ENCODE measurements at regions not wholly inside any gene's neighbourhood (a gene's known extent, or its start where the extent isn't known, plus 50 kb on each side); places are given as distances from the start of the nearest gene placed in this dataset.

- DNase-seq, result no peak
Measured at GRCh38 chrX:51798701-51799100, 55.5 kb downstream of the GSPT2 start.

- DNase-seq, result peak; percentile 7
Measured at GRCh38 chrX:51802917-51803688, 59.9 kb downstream of the GSPT2 start.

GRCh38 chrX:51803833-51804232, 60.6 kb downstream of the GSPT2 start:
- DNase-seq, result no peak

GRCh38 chrX:51804741-51805140, 61.5 kb downstream of the GSPT2 start:
- DNase-seq, result no peak

GRCh38 chrX:51813886-51814460, 70.7 kb downstream of the GSPT2 start:
- DNase-seq, result no peak

- no peak for DNase-seq
Measured at GRCh38 chrX:51824061-51824460, 69.4 kb upstream of the MAGED1 start.

GRCh38 chrX:51825436-51825835, 68.0 kb upstream of the MAGED1 start:
- DNase-seq, result no peak

GRCh38 chrX:51834076-51834475, 59.3 kb upstream of the MAGED1 start:
- no peak for DNase-seq

GRCh38 chrX:51836823-51837222, 56.6 kb upstream of the MAGED1 start:
- no peak for DNase-seq

GRCh38 chrX:51837451-51837850, 56.0 kb upstream of the MAGED1 start:
- no peak for DNase-seq

GRCh38 chrX:51837921-51838320, 55.5 kb upstream of the MAGED1 start:
- DNase-seq, result no peak
